HepG2 (cell line): ENCODE measurements at regions not wholly inside any gene's neighbourhood (a gene's known extent, or its start where the extent isn't known, plus 50 kb on each side); places are given as distances from the start of the nearest gene placed in this dataset.

Source experiments
- CBX2 ChIP-seq, 2 experiments: fragments of 200-600 bp in 1 of 2; sonication (generic); formaldehyde crosslinking in 1 of 2; IDR thresholded peaks; 2 replicates each; pipeline versions ENCODE4 v1.7.0 to v1.8.1; 2018 to 2022; ENCODE audit warnings: low read depth in 2 of 2, low read length in 1 of 2, mild to moderate bottlenecking in 1 of 2, missing genetic modification reagents in 1 of 2
- CBX5 ChIP-seq: sonication (generic); formaldehyde crosslinking; IDR thresholded peaks from 2 replicates; pipeline ENCODE4 v1.4.0; 2020; ENCODE audit warnings: missing genetic modification reagents, borderline replicate concordance
- CENPT ChIP-seq: sonication (generic); formaldehyde crosslinking; IDR thresholded peaks from 2 replicates; pipeline ENCODE4 v1.8.0; 2022; ENCODE audit warnings: low read depth, mild to moderate bottlenecking, moderate library complexity, missing genetic modification reagents
- ELF1 ChIP-seq: sonication (generic); formaldehyde crosslinking; IDR thresholded peaks from 2 replicates; pipeline ENCODE4 v1.4.0; 2020; ENCODE audit warnings: missing genetic modification reagents
- GATA4 ChIP-seq: sonication (generic); IDR thresholded peaks from 2 replicates; pipeline ENCODE4 v1.6.1; 2016; ENCODE audit warnings: antibody characterized with exemption, low read depth, borderline replicate concordance
- HNRNPK ChIP-seq: fragments of 200-400 bp; formaldehyde crosslinking; IDR thresholded peaks from 2 replicates; pipeline ENCODE4 v1.6.1; 2018; ENCODE audit warnings: low read length, low read depth, moderate library complexity, mild to moderate bottlenecking; ENCODE audit not compliant: poor library complexity, severe bottlenecking
- KLF12 ChIP-seq: sonication (generic); formaldehyde crosslinking; IDR thresholded peaks from 2 replicates; pipeline ENCODE4 v1.4.0; 2020; ENCODE audit warnings: missing genetic modification reagents, borderline replicate concordance
- LCORL ChIP-seq, 2 experiments: fragments of 450-650 bp in 1 of 2; sonication (generic) in 1 of 2; formaldehyde crosslinking in 1 of 2; IDR thresholded peaks; 2 replicates each; pipeline versions ENCODE4 v1.5.0 to v1.6.1; 2017 to 2020; ENCODE audit warnings: antibody characterized with exemption in 1 of 2, missing genetic modification reagents in 1 of 2
- MTA1 ChIP-seq: sonication (generic); formaldehyde crosslinking; IDR thresholded peaks from 2 replicates; pipeline ENCODE4 v1.4.0; 2020; ENCODE audit warnings: missing genetic modification reagents, mild to moderate bottlenecking, borderline replicate concordance
- MXI1 ChIP-seq: IDR thresholded peaks from 3 replicates; pipeline ENCODE4 v1.6.1; 2012; ENCODE audit warnings: low read depth, low read length, inconsistent platforms, borderline replicate concordance
- PPARG ChIP-seq: conservative IDR thresholded peaks from 2 replicates; pipeline ENCODE4 v1.6.1; 2016; ENCODE audit warnings: missing biosample characterization, missing genetic modification reagents
- REL ChIP-seq: sonication (generic); formaldehyde crosslinking; conservative IDR thresholded peaks from 2 replicates; pipeline ENCODE4 v1.8.0; 2022; ENCODE audit warnings: mild to moderate bottlenecking, missing genetic modification reagents, moderate library complexity
- SIN3B ChIP-seq: fragments of 150-350 bp; IDR thresholded peaks from 2 replicates; pipeline ENCODE4 v1.6.1; 2014; ENCODE audit warnings: low read length
- ZFP90 ChIP-seq: sonication (generic); formaldehyde crosslinking; IDR thresholded peaks from 2 replicates; pipeline ENCODE4 v1.8.0; 2022; ENCODE audit warnings: missing genetic modification reagents, mild to moderate bottlenecking, inconsistent platforms, borderline replicate concordance
- ZNF17 ChIP-seq: sonication (generic); formaldehyde crosslinking; IDR thresholded peaks from 2 replicates; pipeline ENCODE4 v1.5.0; 2020; ENCODE audit warnings: mild to moderate bottlenecking, missing genetic modification reagents
- ZNF234 ChIP-seq: sonication (generic); formaldehyde crosslinking; conservative IDR thresholded peaks from 2 replicates; pipeline ENCODE4 v1.5.1; 2020; ENCODE audit warnings: mild to moderate bottlenecking, missing genetic modification reagents
- ZNF317 ChIP-seq: sonication (generic); formaldehyde crosslinking; IDR thresholded peaks from 2 replicates; pipeline ENCODE4 v1.5.0; 2020; ENCODE audit warnings: mild to moderate bottlenecking, missing genetic modification reagents
- ZNF430 ChIP-seq: sonication (generic); formaldehyde crosslinking; IDR thresholded peaks from 2 replicates; pipeline ENCODE4 v1.9.0; 2021; ENCODE audit warnings: mild to moderate bottlenecking, missing genetic modification reagents
- ZNF44 ChIP-seq: sonication (generic); formaldehyde crosslinking; IDR thresholded peaks from 2 replicates; pipeline ENCODE4 v1.5.1; 2020; ENCODE audit warnings: mild to moderate bottlenecking, missing genetic modification reagents
- ZNF652 ChIP-seq: IDR thresholded peaks from 2 replicates; pipeline ENCODE4 v1.6.1; 2016; ENCODE audit warnings: low read depth, borderline replicate concordance
- ZNF746 ChIP-seq: sonication (generic); formaldehyde crosslinking; IDR thresholded peaks from 2 replicates; pipeline ENCODE4 v1.8.0; 2022; ENCODE audit warnings: mild to moderate bottlenecking, missing genetic modification reagents
- ZNF790 ChIP-seq: sonication (generic); formaldehyde crosslinking; IDR thresholded peaks from 2 replicates; pipeline ENCODE4 v1.8.0; 2022; ENCODE audit warnings: missing genetic modification reagents, mild to moderate bottlenecking, borderline replicate concordance
- ZNF878 ChIP-seq: sonication (generic); formaldehyde crosslinking; IDR thresholded peaks from 2 replicates; pipeline ENCODE4 v1.8.1; 2023; ENCODE audit warnings: mild to moderate bottlenecking, missing genetic modification reagents, moderate library complexity
- ZSCAN12 ChIP-seq: sonication (generic); formaldehyde crosslinking; IDR thresholded peaks from 2 replicates; pipeline ENCODE4 v1.9.0; 2021; ENCODE audit warnings: mild to moderate bottlenecking, missing genetic modification reagents
- ZSCAN29 ChIP-seq: sonication (generic); formaldehyde crosslinking; conservative IDR thresholded peaks from 2 replicates; pipeline ENCODE4 v1.4.0; 2020; ENCODE audit warnings: mild to moderate bottlenecking, missing genetic modification reagents
- TF ChIP-seq, protein P1 (sequence below): sonication (generic); formaldehyde crosslinking; conservative IDR thresholded peaks from 2 replicates; pipeline ENCODE4 v1.8.1; 2023; ENCODE audit warnings: missing genetic modification reagents
- TF ChIP-seq, protein P2 (sequence below): IDR thresholded peaks from 2 replicates; pipeline ENCODE4 v1.6.1; 2016; ENCODE audit warnings: low read depth

DNA sequence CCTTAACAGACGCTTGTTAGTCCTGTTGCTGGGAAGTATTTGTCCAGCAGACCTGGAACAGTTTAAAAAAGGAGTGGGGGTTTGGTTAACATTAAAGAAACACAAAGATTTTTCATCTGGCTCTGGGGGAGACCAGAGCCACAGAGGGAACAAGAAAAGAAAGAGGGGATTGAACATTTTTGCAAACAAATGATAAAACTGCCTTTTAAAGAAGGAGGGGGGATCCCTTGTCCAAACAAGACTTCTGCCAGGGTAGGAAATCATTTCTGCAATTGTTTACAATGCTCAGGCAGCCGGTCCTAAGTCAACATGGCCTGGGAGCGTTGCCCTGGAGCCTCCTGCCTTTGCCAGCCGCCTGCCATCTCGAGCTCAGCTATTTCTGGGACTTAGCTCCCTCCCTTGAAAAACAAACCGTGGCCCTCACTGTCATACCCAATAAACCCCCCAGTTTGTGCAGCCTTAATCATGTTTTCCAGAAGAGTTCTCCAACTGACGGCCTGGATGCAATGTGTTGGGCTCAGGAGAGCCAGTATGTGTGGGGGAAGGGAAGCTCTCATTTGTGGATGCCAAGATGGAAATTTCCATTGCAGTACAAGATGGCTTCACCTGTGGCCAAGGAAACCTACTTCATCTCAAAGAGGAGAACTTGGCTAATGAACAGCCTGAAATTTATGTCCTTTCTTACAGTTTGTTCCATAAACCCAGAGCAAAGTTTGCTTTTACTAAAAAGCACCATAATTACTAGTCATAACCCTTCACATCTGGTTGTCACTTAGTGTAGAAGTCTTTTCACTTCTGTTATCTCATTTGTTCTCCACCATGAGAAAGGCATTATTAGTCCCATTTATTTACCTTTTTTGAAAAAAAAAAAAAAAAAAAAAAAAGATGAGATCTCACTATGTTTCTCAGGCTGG lies 75.9 kb upstream of the RNU6-1 start (continued):
- TF ChIP-seq LCORL (IDR thresholded peaks at IDR 0.05) (no peak), LCORL (CRISPR knock-in tag; IDR thresholded peaks at IDR 0.05) (peak; percentile 86), ZNF790 (CRISPR knock-in tag) (no peak), ZNF234 (CRISPR knock-in tag) (no peak), ZFP90 (CRISPR knock-in tag) (no peak), CENPT (no peak), ZNF430 (CRISPR knock-in tag) (peak; percentile 86), ZSCAN29 (CRISPR knock-in tag) (no peak), ZNF878 (CRISPR knock-in tag) (peak; percentile 78; the same call in 1 of the 2 replicates), PPARG (CRISPR knock-in tag) (peak; percentile 43; the same call in 1 of the 2 replicates), MTA1 (peak; percentile 91; the same call in 1 of the 2 replicates), ZNF44 (CRISPR knock-in tag) (no peak), ZNF652 (CRISPR knock-in tag) (no peak), KLF12 (CRISPR knock-in tag) (no peak), REL (no peak), MXI1 (peak; percentile 54; the same call in 1 of the 3 replicates), ZSCAN12 (CRISPR knock-in tag) (no peak), ZNF317 (CRISPR knock-in tag) (peak; percentile 69), SIN3B (no peak), GATA4 (peak; percentile 62; the same call in 1 of the 2 replicates), CBX5 (CRISPR knock-in tag) (peak; percentile 78; the same call in 1 of the 2 replicates), ZNF17 (CRISPR knock-in tag) (no peak), ZNF746 (CRISPR knock-in tag) (peak; percentile 96), HNRNPK (peak; percentile 78), CBX2 (IDR thresholded peaks at IDR 0.05; ENCODE audit: low read depth, low read length) (no peak), CBX2 (CRISPR knock-in tag; IDR thresholded peaks at IDR 0.05; ENCODE audit: low read depth) (no peak), ELF1 (CRISPR knock-in tag) (peak; percentile 36; the same call in 1 of the 2 replicates)
- TF ChIP-seq, protein P1, sequence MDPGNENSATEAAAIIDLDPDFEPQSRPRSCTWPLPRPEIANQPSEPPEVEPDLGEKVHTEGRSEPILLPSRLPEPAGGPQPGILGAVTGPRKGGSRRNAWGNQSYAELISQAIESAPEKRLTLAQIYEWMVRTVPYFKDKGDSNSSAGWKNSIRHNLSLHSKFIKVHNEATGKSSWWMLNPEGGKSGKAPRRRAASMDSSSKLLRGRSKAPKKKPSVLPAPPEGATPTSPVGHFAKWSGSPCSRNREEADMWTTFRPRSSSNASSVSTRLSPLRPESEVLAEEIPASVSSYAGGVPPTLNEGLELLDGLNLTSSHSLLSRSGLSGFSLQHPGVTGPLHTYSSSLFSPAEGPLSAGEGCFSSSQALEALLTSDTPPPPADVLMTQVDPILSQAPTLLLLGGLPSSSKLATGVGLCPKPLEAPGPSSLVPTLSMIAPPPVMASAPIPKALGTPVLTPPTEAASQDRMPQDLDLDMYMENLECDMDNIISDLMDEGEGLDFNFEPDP (CRISPR knock-in tag) = no peak
- TF ChIP-seq, protein P2, sequence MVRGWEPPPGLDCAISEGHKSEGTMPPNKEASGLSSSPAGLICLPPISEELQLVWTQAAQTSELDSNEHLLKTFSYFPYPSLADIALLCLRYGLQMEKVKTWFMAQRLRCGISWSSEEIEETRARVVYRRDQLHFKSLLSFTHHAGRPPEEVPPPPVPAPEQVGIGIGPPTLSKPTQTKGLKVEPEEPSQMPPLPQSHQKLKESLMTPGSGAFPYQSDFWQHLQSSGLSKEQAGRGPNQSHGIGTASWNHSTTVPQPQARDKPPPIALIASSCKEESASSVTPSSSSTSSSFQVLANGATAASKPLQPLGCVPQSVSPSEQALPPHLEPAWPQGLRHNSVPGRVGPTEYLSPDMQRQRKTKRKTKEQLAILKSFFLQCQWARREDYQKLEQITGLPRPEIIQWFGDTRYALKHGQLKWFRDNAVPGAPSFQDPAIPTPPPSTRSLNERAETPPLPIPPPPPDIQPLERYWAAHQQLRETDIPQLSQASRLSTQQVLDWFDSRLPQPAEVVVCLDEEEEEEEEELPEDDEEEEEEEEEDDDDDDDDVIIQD (CRISPR knock-in tag) = peak; percentile 76; the same call in 1 of the 2 replicates
